ENCODE measurements at regions not wholly inside any gene's neighbourhood (a gene's known extent, or its start where the extent isn't known, plus 50 kb on each side); places are given as distances from the start of the nearest gene placed in this dataset.
"Not testable (repeated sequence)": the region's sequence is repeated elsewhere in the genome, so short reads cannot be mapped to it uniquely, and the experiment has no call there.

GRCh38 chr9:95581900-95582299 lies 65.1 kb upstream of the PTCH1 start:
- DNase-seq (ENCODE audit: low read depth): no peak

DNA sequence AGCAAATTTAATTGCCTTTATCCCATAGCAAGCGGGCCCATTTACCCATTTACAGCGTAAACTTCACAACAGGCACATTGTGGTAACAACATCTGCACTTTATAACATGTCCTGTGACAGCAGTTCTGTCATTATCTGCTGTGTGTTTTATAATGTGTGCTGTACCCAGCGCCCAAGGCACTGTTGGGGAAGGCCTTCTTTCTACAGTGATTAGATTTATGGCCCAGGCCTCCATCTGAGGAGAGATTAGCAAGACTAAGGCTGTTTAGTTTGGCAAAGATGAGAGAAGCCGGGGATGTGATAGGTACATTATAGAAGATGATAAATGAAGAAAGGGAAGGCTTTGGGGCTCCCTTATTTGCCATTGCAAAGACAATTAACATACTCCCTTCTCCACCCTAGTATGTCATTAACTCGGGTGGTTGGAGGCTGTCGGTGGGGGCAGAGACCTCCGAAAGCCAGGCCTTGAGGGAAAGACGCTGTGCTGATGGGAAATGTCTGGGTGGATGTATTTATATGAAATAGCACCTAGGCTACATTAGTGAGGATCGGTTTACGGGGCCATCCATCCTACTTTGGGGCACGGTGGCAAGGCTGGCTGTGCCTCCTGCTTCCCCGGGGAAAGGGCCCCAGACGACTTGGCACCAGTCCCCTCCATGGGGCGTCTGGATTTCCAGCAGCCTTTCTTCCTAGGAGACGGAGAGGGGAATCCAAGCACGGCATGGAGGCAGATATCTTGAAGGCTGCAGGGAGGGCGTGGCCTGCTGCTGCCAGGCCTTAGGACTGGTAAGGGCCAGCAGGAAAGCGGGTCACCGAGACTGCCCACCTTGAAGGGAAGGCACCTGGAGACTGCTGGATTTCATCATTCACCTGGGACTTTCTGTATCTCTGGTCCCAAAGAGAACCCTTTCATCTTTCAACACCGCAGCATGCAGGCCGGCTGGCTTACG lies 64.3 kb upstream of the PTCH1 start:
- DNase-seq (ENCODE audit: low read depth): no peak

GRCh38 chr9:95574866-95575553 lies 58.2 kb upstream of the PTCH1 start:
- DNase-seq (ENCODE audit: low read depth): no peak

DNA sequence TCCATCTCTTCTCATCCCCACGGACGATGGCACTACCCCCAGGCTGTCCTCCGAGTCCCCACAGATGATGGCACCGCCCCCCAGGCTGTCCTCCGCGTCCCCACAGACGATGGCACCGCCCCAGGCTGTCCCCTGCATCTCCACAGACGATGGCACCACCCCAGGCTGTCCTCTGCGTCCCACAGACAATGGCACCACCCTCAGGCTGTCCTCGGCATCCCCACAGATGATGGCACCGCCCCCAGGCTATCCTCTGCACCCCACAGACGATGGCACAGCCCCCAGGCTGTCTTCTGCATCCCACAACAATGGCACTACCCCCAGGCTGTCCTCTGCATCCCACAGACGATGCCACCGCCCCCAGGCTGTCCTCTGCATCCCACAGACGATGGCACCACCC lies 57.4 kb upstream of the PTCH1 start:
- DNase-seq (ENCODE audit: low read depth): no peak

GRCh38 chr9:95573463-95573862 lies 56.7 kb upstream of the PTCH1 start:
- DNase-seq (ENCODE audit: low read depth): no peak

DNA sequence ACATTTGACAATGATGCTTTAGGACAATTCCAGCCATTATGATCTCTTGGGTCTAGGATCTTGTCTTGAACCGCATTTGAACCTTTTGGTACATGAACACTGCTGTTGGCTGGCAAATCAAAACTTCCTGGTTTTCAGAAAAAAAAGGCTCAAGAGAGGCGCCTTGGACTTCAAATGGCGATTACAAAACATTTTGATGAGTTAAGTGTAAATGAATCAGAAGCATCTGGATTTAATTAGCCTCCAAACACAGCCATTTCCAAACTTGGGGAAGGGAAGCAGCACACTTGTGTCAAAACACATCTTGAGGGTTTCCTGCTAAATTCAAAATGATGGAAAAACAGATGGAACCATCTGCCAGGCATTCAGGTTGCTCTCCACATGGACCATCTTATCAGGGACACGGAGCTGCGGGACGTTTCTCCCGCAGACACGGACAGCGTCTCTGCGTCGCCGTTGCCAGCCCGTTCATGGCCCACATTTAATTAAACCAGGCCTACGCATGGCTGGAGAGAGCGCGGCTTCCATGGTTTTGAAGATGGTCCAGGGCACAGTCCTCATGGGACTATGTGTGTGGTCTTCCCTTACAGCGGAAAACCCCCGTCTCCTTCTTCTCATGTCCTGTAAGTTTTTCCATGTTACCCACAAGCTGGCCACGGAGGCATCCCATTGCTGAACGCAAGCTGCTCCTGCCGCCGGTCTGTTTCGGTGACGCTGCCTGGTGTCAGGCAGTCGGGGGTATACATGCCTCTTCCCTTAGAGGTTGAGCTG lies 55.8 kb upstream of the PTCH1 start:
- no peak for DNase-seq (ENCODE audit: low read depth)

GRCh38 chr9:95570646-95571045 lies 53.9 kb upstream of the PTCH1 start:
- DNase-seq (ENCODE audit: low read depth): no peak

GRCh38 chr9:95570150-95570549 lies 53.4 kb upstream of the PTCH1 start:
- DNase-seq (ENCODE audit: low read depth): no peak

DNA sequence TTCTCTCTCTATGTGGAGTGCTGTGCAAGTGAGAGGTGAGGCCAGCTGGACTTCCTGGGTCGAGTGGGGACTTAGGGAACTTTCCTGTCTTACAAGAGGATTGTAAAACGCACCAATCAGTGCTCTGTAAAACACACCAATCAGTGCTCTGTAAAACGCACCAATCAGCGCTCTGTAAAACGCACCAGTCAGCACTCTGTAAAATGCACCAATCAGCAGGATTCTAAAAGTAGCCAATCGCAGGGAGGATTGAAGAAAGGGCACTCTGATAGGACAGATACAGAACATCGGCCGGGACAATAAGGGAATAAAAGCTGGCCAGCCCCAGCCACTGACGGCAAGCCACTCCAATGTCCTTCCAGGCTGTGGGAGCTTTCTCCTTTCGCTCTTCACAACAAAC lies 52.0 kb upstream of the PTCH1 start:
- not testable (repeated sequence) for DNase-seq (ENCODE audit: low read depth)
